ENCODE measurements at regions not wholly inside any gene's neighbourhood (a gene's known extent, or its start where the extent isn't known, plus 50 kb on each side); places are given as distances from the start of the nearest gene placed in this dataset.

DNA sequence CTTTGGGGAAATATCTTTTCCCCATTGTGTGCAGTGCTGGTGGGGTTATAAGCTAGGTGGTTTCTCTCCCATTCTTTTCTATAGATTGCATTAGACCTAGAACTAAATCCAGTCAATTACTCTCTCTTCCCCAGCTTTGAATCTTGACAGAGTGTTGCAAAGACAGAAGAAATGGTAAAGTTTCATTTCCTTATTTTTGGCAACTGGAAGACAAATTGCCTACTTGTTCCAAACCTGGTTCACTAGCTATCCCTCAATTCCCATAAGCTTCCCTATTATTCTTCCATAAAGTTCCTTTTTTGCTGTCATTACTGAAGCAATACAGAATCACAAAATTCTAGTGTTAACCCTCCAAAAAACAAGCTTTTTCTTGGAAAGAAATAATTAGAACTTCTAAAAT is 94.0 kb upstream of the ITGA4 start:
- H3K27ac ChIP-seq: no peak overlapping the region
- CTCF ChIA-PET: interaction anchor here (0.7 kb wide), 1 partner anchor 93 kb away, joined by 3 read pairs; no protein-coding TSS in a partner anchor
- POLR2A ChIA-PET (ENCODE audit: low non-redundant PET): no interaction called here
- DNase-seq (ENCODE audit: low spot score): no peak
- TF ChIP-seq, protein P1, sequence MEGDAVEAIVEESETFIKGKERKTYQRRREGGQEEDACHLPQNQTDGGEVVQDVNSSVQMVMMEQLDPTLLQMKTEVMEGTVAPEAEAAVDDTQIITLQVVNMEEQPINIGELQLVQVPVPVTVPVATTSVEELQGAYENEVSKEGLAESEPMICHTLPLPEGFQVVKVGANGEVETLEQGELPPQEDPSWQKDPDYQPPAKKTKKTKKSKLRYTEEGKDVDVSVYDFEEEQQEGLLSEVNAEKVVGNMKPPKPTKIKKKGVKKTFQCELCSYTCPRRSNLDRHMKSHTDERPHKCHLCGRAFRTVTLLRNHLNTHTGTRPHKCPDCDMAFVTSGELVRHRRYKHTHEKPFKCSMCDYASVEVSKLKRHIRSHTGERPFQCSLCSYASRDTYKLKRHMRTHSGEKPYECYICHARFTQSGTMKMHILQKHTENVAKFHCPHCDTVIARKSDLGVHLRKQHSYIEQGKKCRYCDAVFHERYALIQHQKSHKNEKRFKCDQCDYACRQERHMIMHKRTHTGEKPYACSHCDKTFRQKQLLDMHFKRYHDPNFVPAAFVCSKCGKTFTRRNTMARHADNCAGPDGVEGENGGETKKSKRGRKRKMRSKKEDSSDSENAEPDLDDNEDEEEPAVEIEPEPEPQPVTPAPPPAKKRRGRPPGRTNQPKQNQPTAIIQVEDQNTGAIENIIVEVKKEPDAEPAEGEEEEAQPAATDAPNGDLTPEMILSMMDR (conservative IDR thresholded peaks at IDR 0.05; ENCODE audit: low read depth): no peak

- no peak for DNase-seq (ENCODE audit: low spot score)
- TF ChIP-seq, protein P1 (conservative IDR thresholded peaks at IDR 0.05; ENCODE audit: low read depth): no peak
- no peak overlapping the region for H3K27ac ChIP-seq
- ChIA-PET POLR2A (ENCODE audit: low non-redundant PET) (no interaction called here), CTCF (interaction anchor here (0.7 kb wide), 2 partner anchors 158 to 1026 kb away, joined by 3 read pairs; no protein-coding TSS in a partner anchor)
Observed at GRCh38 chr2:181364492-181365170, 92.6 kb upstream of the ITGA4 start.

DNA sequence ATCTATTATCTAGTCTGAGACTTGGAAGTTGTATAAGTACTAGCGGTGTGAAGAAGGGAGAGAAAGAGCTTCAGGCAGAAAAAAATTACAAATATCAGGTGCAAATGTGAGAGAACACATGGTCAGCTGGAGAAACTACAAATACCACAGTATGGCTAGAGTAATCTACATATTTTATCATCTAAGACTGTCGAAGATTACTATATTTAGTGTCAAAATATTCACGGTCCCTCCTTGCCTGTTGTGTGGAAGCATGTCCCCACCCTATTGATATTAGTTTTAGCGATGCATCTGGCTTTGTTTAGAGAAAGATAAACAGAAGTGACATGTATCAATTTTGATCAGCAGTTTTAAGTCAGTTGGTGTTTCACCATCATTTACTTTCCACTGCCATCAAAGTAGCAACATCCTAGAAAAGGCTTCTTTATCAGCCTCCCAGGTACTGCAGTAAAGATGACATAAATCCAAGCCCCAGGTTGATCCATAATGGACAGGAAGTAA is 90.5 kb upstream of the ITGA4 start:
- ChIA-PET POLR2A (ENCODE audit: low non-redundant PET) (no interaction called here), CTCF (interaction anchor here (0.6 kb wide), 1 partner anchor 806 kb away, joined by 3 read pairs; no protein-coding TSS in a partner anchor)
- TF ChIP-seq, protein P1 (conservative IDR thresholded peaks at IDR 0.05; ENCODE audit: low read depth): no peak
- DNase-seq (ENCODE audit: low spot score): no peak
- no peak overlapping the region for H3K27ac ChIP-seq

DNA sequence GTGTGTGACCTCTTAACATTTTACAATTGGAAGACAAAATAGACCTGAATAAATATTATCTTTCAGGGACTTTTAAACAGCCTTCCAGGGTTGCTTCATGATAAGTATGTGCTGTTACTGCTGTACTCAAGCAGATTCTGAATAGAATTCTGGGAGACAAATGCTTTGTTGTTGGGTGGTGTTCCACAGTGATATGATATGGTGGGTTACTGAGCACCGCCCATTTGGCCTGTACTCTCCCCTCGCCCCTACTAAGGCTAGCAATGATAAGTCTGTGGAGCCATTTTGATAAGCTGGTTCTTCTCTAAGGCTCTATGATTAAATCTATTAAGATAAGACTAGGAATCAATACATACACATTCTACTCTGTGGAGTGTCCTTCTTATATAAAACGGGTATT is 89.8 kb upstream of the ITGA4 start:
- no peak for DNase-seq (ENCODE audit: low spot score)
- no peak overlapping the region for H3K27ac ChIP-seq
- TF ChIP-seq, protein P1 (conservative IDR thresholded peaks at IDR 0.05; ENCODE audit: low read depth): no peak
- POLR2A ChIA-PET (ENCODE audit: low non-redundant PET): no interaction called here
- CTCF ChIA-PET: no interaction called here

GRCh38 chr2:181367906-181368435 is 89.2 kb upstream of the ITGA4 start:
- TF ChIP-seq, protein P1 (conservative IDR thresholded peaks at IDR 0.05; ENCODE audit: low read depth): no peak
- POLR2A ChIA-PET (ENCODE audit: low non-redundant PET): no interaction called here
- DNase-seq (ENCODE audit: low spot score): no peak
- CTCF ChIA-PET: no interaction called here
- H3K27ac ChIP-seq: no peak overlapping the region

- no peak for DNase-seq (ENCODE audit: low spot score)
- TF ChIP-seq, protein P1 (conservative IDR thresholded peaks at IDR 0.05; ENCODE audit: low read depth): no peak
- CTCF ChIA-PET: no interaction called here
Observed at GRCh38 chr2:181370126-181370525, 87.1 kb upstream of the ITGA4 start.

More at GRCh38 chr2:181370126-181370525, 87.1 kb upstream of the ITGA4 start:
- H3K27ac ChIP-seq: no peak overlapping the region
- POLR2A ChIA-PET (ENCODE audit: low non-redundant PET): no interaction called here
